ENCODE measurements at regions not wholly inside any gene's neighbourhood (a gene's known extent, or its start where the extent isn't known, plus 50 kb on each side); places are given as distances from the start of the nearest gene placed in this dataset.

DNA sequence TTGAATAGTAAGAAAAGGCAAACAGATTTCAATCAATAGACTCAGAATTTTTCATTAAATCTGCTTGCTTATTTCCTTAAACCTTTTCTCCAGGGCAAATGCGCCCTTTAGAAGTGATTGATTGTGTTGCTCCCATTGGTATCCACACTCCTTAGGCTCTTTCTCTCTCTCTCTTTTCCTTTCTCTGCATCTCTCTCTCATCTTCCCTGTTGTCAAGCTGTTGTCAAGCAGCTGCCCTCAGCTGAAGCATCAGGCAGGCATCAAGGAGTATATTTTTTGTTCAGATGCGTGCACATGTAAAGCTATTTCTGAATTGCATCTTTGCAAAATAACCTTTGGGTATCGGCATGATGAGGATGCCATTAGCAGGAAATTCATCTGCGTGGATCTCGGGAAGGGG lies 107.2 kb upstream of the PLET1 start:
- TF ChIP-seq CTCF (IDR thresholded peaks at IDR 0.05): no peak
- TF ChIP-seq POLR2A (IDR thresholded peaks at IDR 0.05): no peak
